ENCODE measurements at regions not wholly inside any gene's neighbourhood (a gene's known extent, or its start where the extent isn't known, plus 50 kb on each side); places are given as distances from the start of the nearest gene placed in this dataset.

GRCh38 chr2:217689053-217689452 lies 313.7 kb downstream of the TNS1 start:
- Mint-ChIP-seq H3K4me1 (no peaks in the 10 kb centered on the region), H3K27ac (no peak overlapping the region), H3K36me3 (ENCODE audit: low read depth) (no peaks in the 10 kb centered on the region), H3K4me3 (no peak overlapping the region), H3K9me3 (ENCODE audit: low read depth) (no peaks in the 10 kb centered on the region), H3K27me3 (peaks cover 2% of the 10 kb centered on the region)
- ChIA-PET CTCF (no interaction called here), POLR2A (no interaction called here)
- ATAC-seq (no peak), DNase-seq (no peak)
- intact Hi-C loops (cut with DNase I, micrococcal nuclease) = no loop called here

DNA sequence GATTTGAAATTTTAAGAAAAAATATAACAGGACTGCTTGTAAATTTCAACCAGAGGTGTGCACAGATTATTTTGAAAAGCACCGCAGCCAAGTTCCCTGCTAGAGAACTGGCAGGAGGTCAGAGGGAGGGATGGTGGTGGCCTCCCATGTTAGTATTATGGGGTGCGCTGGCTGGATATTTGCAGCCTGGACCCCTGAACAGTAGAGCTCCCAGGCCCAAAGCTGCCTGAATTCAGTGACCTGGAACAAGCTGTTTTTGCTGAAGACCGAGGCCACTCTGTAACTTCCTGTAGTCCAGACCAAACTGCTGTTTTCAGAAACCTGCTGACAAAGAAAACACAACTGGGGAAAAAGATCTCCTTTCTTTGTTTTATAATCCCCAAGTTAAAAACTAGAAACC lies 314.3 kb downstream of the TNS1 start:
- DNase-seq (no peak), ATAC-seq (no peak)
- Mint-ChIP-seq H3K4me1 (no peaks in the 10 kb centered on the region), H3K27me3 (peaks cover 2% of the 10 kb centered on the region), H3K4me3 (no peak overlapping the region), H3K9me3 (ENCODE audit: low read depth) (no peaks in the 10 kb centered on the region), H3K27ac (no peak overlapping the region), H3K36me3 (ENCODE audit: low read depth) (no peaks in the 10 kb centered on the region)
- ChIA-PET POLR2A (no interaction called here), CTCF (interaction anchor here (1.1 kb wide), 1 partner anchor 25 kb away, joined by 3 read pairs; no protein-coding TSS in a partner anchor)
- intact Hi-C loops (cut with DNase I, micrococcal nuclease) = no loop called here

GRCh38 chr2:217687771-217688170 lies 315.0 kb downstream of the TNS1 start:
- no peaks in the 10 kb centered on the region for H3K36me3 Mint-ChIP-seq (ENCODE audit: low read depth)
- intact Hi-C loops (cut with DNase I, micrococcal nuclease) = no loop called here
- H3K9me3 Mint-ChIP-seq (ENCODE audit: low read depth) = no peaks in the 10 kb centered on the region
- H3K27ac Mint-ChIP-seq = no peak overlapping the region
- DNase-seq (no peak), ATAC-seq (no peak)
- POLR2A ChIA-PET = no interaction called here
- no peaks in the 10 kb centered on the region for H3K4me1 Mint-ChIP-seq
- no peak overlapping the region for H3K4me3 Mint-ChIP-seq
- CTCF ChIA-PET = interaction anchor here (1.1 kb wide), 1 partner anchor 26 kb away, joined by 3 read pairs; no protein-coding TSS in a partner anchor
- peaks cover 2% of the 10 kb centered on the region for H3K27me3 Mint-ChIP-seq

DNA sequence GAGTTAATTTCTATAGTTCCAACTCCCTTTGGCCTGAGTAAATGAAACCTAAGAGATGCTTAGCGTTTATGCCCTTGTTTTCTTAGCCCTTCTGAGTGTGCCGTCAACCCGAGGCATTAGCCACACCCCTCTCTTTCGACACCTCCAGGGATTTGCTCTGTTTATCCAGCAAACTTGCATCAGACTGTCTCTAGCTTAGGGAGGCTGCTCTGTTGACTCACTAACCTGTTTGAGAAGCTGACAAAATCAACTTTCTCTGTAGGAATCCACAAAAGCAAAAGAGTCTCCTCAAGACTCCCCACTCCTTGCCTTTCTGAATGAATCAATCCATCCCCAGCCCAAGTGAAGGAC lies 317.6 kb downstream of the TNS1 start:
- Mint-ChIP-seq H3K9me3 (ENCODE audit: low read depth) (no peaks in the 10 kb centered on the region), H3K36me3 (ENCODE audit: low read depth) (no peaks in the 10 kb centered on the region), H3K4me1 (no peaks in the 10 kb centered on the region), H3K27ac (no peak overlapping the region), H3K4me3 (no peak overlapping the region), H3K27me3 (peaks cover 2% of the 10 kb centered on the region)
- no peak for DNase-seq
- ATAC-seq = no peak
- ChIA-PET POLR2A (no interaction called here), CTCF (no interaction called here)
- intact Hi-C loops (cut with DNase I, micrococcal nuclease) = no loop called here

- ChIA-PET POLR2A (no interaction called here), CTCF (interaction anchor here (0.9 kb wide), 1 partner anchor 11 kb away, joined by 3 read pairs; no protein-coding TSS in a partner anchor)
- no peak overlapping the region for H3K27ac Mint-ChIP-seq
- no peaks in the 10 kb centered on the region for H3K4me1 Mint-ChIP-seq
- no peak for ATAC-seq
- H3K9me3 Mint-ChIP-seq (ENCODE audit: low read depth) = no peaks in the 10 kb centered on the region
- peaks cover 2% of the 10 kb centered on the region for H3K27me3 Mint-ChIP-seq
- intact Hi-C loops (cut with DNase I, micrococcal nuclease) = no loop called here
- no peak for DNase-seq
- no peak overlapping the region for H3K4me3 Mint-ChIP-seq
- no peaks in the 10 kb centered on the region for H3K36me3 Mint-ChIP-seq (ENCODE audit: low read depth)
Measured at GRCh38 chr2:217684431-217685254, 318.2 kb downstream of the TNS1 start.

GRCh38 chr2:217683106-217683870 lies 319.5 kb downstream of the TNS1 start:
- DNase-seq (no peak), ATAC-seq (no peak)
- POLR2A ChIA-PET = no interaction called here
- peaks cover 2% of the 10 kb centered on the region for H3K27me3 Mint-ChIP-seq
- no peak overlapping the region for H3K27ac Mint-ChIP-seq
- intact Hi-C loops (cut with DNase I, micrococcal nuclease) = no loop called here
- no peaks in the 10 kb centered on the region for H3K36me3 Mint-ChIP-seq (ENCODE audit: low read depth)
- no peak overlapping the region for H3K4me3 Mint-ChIP-seq
- no peaks in the 10 kb centered on the region for H3K9me3 Mint-ChIP-seq (ENCODE audit: low read depth)
- CTCF ChIA-PET = no interaction called here
- no peaks in the 10 kb centered on the region for H3K4me1 Mint-ChIP-seq

- H3K27ac Mint-ChIP-seq = no peak overlapping the region
- no peak for ATAC-seq
- H3K36me3 Mint-ChIP-seq (ENCODE audit: low read depth) = no peaks in the 10 kb centered on the region
- no peak for DNase-seq
- H3K27me3 Mint-ChIP-seq = peaks cover 2% of the 10 kb centered on the region
- intact Hi-C loops (cut with DNase I, micrococcal nuclease) = no loop called here
- H3K4me3 Mint-ChIP-seq = no peak overlapping the region
- peaks cover 4% of the 10 kb centered on the region for H3K9me3 Mint-ChIP-seq (ENCODE audit: low read depth)
- no peaks in the 10 kb centered on the region for H3K4me1 Mint-ChIP-seq
- ChIA-PET POLR2A (interaction anchor here (0.6 kb wide), 1 partner anchor 238 kb away, joined by 3 read pairs; no protein-coding TSS in a partner anchor), CTCF (interaction anchor here (0.8 kb wide), 1 partner anchor 9 kb away, joined by 3 read pairs; no protein-coding TSS in a partner anchor)
Measured at GRCh38 chr2:217681791-217682190, 321.0 kb downstream of the TNS1 start.

DNA sequence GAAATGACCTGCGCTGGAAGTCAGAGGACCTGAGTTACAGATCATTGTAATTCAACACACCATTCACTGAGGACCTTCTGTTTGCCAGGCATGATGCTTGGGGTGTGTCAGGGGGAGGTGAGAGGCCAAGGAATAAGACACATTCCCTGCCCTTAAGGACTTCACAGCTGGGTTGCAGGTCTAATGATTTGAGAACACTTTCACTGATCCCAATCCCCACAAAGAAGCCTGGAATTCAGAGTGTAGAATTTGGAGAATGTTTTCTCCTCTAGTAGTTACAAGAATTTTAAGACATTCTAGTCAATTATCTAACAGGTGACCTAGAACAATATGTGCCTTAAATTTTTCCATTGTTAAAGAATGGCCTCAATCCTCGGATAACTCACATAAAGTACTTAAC lies 322.4 kb downstream of the TNS1 start:
- POLR2A ChIA-PET = no interaction called here
- H3K27ac Mint-ChIP-seq = no peak overlapping the region
- H3K27me3 Mint-ChIP-seq = peaks cover 2% of the 10 kb centered on the region
- H3K36me3 Mint-ChIP-seq (ENCODE audit: low read depth) = no peaks in the 10 kb centered on the region
- DNase-seq (no peak), ATAC-seq (no peak)
- no peak overlapping the region for H3K4me3 Mint-ChIP-seq
- peaks cover 5% of the 10 kb centered on the region for H3K9me3 Mint-ChIP-seq (ENCODE audit: low read depth)
- intact Hi-C loops (cut with DNase I, micrococcal nuclease) = no loop called here
- CTCF ChIA-PET = no interaction called here
- no peaks in the 10 kb centered on the region for H3K4me1 Mint-ChIP-seq

DNA sequence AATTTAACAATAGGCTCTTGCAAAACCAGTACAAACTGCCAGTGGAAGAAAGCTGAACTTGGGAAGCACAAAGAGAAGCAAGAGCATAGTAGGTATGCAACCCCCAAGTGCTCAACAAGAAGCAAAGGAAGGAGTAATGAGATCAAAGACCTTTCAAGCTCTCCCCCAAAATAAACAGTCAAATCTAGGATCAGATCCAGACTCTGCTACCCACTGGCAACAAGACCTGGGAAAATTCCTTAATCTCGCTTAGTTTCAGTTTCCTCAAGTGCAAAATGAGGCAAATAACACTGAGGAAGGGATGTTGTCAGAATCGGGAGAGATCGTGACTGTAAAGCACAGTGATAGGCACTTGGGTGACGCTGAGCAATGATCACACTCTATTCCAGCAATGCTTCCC lies 329.2 kb downstream of the TNS1 start:
- no peaks in the 10 kb centered on the region for H3K4me1 Mint-ChIP-seq
- ChIA-PET POLR2A (interaction anchor here (0.6 kb wide), 1 partner anchor 682 kb away, joined by 3 read pairs; no protein-coding TSS in a partner anchor), CTCF (interaction anchor here (0.7 kb wide), 1 partner anchor 11 kb away, joined by 3 read pairs; no protein-coding TSS in a partner anchor)
- no peaks in the 10 kb centered on the region for H3K27me3 Mint-ChIP-seq
- no peak overlapping the region for H3K27ac Mint-ChIP-seq
- H3K36me3 Mint-ChIP-seq (ENCODE audit: low read depth) = no peaks in the 10 kb centered on the region
- peaks cover 6% of the 10 kb centered on the region for H3K9me3 Mint-ChIP-seq (ENCODE audit: low read depth)
- no peak for DNase-seq
- intact Hi-C loops (cut with DNase I, micrococcal nuclease) = no loop called here
- no peak for ATAC-seq
- no peak overlapping the region for H3K4me3 Mint-ChIP-seq

GRCh38 chr2:217672472-217672871 lies 330.3 kb downstream of the TNS1 start:
- Mint-ChIP-seq H3K36me3 (ENCODE audit: low read depth) (no peaks in the 10 kb centered on the region), H3K9me3 (ENCODE audit: low read depth) (peaks cover 4% of the 10 kb centered on the region), H3K4me1 (no peaks in the 10 kb centered on the region), H3K27me3 (no peaks in the 10 kb centered on the region), H3K4me3 (no peak overlapping the region), H3K27ac (no peak overlapping the region)
- ChIA-PET CTCF (interaction anchor here (0.6 to 0.8 kb wide), 4 partner anchors 9 to 1219 kb away, joined by 3 to 4 read pairs (median 3); no protein-coding TSS in a partner anchor), POLR2A (interaction anchor here (0.8 kb wide), 1 partner anchor 9 kb away, joined by 5 read pairs; no protein-coding TSS in a partner anchor)
- ATAC-seq (no peak), DNase-seq (no peak)
- intact Hi-C loops (cut with DNase I, micrococcal nuclease) = no loop called here

- POLR2A ChIA-PET = no interaction called here
- H3K36me3 Mint-ChIP-seq (ENCODE audit: low read depth) = no peaks in the 10 kb centered on the region
- DNase-seq (no peak), ATAC-seq (no peak)
- no peaks in the 10 kb centered on the region for H3K27me3 Mint-ChIP-seq
- intact Hi-C loops (cut with DNase I, micrococcal nuclease) = no loop called here
- H3K4me1 Mint-ChIP-seq = peaks cover 2% of the 10 kb centered on the region
- peaks cover 2% of the 10 kb centered on the region for H3K9me3 Mint-ChIP-seq (ENCODE audit: low read depth)
- CTCF ChIA-PET = interaction anchor here (0.6 kb wide), 1 partner anchor 1219 kb away, joined by 3 read pairs; no protein-coding TSS in a partner anchor
- no peak overlapping the region for H3K27ac Mint-ChIP-seq
- H3K4me3 Mint-ChIP-seq = no peak overlapping the region
Measured at GRCh38 chr2:217671871-217672270, 330.9 kb downstream of the TNS1 start.

DNA sequence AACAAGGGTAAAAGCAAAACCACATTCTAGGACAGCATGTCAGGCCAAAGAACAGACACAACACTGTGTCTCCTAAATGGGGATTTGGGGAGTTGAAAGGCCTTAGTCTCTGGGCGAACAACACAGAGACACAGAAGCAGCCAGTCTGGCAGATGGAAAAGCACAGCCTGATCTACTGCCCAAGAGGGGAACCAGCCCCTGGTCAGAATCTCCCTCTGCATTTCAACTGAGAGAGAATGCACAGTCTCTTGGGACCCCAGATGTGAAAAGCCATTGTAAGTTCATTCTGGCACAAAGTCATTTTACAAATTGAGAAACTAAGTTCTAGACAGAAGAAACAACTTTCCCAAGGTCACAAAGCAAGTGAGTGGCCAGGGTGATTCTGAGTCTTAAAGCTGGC lies 331.7 kb downstream of the TNS1 start:
- intact Hi-C loops (cut with DNase I, micrococcal nuclease) = no loop called here
- POLR2A ChIA-PET = no interaction called here
- DNase-seq (no peak), ATAC-seq (no peak)
- no peaks in the 10 kb centered on the region for H3K36me3 Mint-ChIP-seq (ENCODE audit: low read depth)
- H3K27me3 Mint-ChIP-seq = no peaks in the 10 kb centered on the region
- H3K9me3 Mint-ChIP-seq (ENCODE audit: low read depth) = peaks cover 2% of the 10 kb centered on the region
- H3K4me3 Mint-ChIP-seq = no peak overlapping the region
- CTCF ChIA-PET = no interaction called here
- peaks cover 5% of the 10 kb centered on the region for H3K4me1 Mint-ChIP-seq
- no peak overlapping the region for H3K27ac Mint-ChIP-seq

Measured in activated CD4-positive, alpha-beta T cell treated with anti-CD3 and anti-CD28 coated beads for 36 hours (primary cell).